WI38 (cell line): ENCODE measurements at regions not wholly inside any gene's neighbourhood (a gene's known extent, or its start where the extent isn't known, plus 50 kb on each side); places are given as distances from the start of the nearest gene placed in this dataset.

Experiments used
- H3K4me3 ChIP-seq: 2 replicates; pipeline ENCODE4 v1.5.1; 2011; ENCODE audit warnings: low read depth, mild to moderate bottlenecking, control low read depth, low read length
- TF ChIP-seq, protein P1 (sequence below): IDR thresholded peaks from 2 replicates; pipeline ENCODE4 v1.5.1; 2012; ENCODE audit warnings: low read depth, mild to moderate bottlenecking, control low read depth, low read length

DNA sequence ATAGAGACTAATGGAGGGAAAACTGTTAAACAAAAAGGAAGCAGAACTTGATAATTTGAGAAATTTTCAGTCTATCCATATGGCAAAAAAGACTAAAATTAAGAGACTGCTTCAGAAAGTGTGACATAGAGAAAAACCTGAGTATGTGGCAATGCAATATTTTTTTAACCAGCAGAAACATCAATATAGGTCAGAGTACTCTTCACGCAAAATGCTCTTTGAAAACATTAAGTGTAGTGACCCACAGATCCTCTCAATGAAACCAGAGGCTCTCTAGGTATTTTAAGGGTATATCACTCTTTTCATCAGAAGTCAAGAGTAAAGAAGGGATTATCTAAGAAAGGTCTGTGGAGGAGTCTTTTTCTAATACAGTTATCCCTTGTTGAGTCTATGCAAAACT lies 1394.8 kb downstream of the DSC3 start:
- TF ChIP-seq, protein P1, sequence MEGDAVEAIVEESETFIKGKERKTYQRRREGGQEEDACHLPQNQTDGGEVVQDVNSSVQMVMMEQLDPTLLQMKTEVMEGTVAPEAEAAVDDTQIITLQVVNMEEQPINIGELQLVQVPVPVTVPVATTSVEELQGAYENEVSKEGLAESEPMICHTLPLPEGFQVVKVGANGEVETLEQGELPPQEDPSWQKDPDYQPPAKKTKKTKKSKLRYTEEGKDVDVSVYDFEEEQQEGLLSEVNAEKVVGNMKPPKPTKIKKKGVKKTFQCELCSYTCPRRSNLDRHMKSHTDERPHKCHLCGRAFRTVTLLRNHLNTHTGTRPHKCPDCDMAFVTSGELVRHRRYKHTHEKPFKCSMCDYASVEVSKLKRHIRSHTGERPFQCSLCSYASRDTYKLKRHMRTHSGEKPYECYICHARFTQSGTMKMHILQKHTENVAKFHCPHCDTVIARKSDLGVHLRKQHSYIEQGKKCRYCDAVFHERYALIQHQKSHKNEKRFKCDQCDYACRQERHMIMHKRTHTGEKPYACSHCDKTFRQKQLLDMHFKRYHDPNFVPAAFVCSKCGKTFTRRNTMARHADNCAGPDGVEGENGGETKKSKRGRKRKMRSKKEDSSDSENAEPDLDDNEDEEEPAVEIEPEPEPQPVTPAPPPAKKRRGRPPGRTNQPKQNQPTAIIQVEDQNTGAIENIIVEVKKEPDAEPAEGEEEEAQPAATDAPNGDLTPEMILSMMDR: no peak
- no peak overlapping the region for H3K4me3 ChIP-seq

DNA sequence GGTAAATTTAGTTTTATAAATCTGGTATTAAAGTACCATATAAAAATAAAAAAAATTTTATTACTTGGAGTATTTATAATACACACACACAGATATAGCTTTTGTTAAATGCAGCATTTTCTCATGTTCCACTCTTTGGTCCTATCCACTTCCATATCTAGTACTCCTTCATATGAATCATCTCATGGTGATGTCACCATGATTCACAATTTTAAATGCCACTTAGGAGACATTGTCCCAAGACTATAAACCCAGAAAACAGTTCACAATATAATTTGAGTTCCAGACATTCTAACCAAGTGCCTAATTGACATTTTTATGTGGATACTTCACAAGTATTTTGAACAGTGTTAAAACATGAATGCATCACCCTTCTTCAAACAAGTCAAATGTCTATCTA lies 1398.3 kb downstream of the DSC3 start:
- TF ChIP-seq, protein P1: no peak
- H3K4me3 ChIP-seq: no peak overlapping the region

DNA sequence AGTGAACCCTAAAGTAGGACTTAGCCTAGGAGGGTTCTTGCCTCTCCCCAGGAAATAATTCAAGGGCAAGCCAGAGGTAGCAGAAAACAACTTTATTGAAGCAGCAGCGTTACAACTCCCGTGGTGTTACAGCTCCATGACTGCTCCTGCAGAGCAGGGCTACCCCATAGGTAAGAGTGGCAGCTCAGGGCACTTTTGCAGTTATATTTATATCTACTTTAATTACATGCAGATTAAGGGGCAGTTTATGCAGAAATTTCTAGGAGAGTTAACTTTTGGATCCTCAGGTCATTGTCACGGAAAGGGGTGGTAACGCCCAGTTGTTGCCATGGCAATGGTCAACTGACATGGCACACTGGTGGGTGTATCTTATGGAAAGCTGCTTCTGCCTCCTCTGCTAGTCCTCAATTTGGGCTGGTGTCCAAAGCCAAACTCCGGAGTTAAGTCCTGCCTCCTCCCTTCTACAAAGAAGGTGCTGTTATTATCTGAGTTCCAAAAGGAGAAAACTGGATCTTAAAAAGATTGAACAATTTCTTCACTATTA lies 1413.0 kb downstream of the DSC3 start:
- TF ChIP-seq, protein P1: no peak
- H3K4me3 ChIP-seq: no peak overlapping the region

DNA sequence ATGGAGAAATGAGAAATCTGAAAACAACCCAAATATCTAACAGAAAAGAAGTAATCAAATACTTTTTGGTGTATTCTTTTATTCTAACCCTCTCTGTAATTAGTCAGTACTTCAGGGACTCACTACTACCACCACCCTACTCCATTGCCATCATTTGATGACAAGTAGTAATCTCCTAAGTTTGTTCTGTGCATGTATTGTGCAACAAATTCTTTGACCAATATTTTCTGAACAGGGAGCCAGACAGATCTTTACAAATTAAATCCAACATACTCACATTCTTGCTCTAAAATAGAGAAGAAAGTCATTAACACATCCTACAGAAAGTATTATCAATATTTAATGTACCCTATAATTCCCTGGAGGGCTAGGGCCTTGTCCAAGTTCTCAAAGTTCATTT lies 1416.4 kb downstream of the DSC3 start:
- H3K4me3 ChIP-seq: no peak overlapping the region
- TF ChIP-seq, protein P1: no peak

DNA sequence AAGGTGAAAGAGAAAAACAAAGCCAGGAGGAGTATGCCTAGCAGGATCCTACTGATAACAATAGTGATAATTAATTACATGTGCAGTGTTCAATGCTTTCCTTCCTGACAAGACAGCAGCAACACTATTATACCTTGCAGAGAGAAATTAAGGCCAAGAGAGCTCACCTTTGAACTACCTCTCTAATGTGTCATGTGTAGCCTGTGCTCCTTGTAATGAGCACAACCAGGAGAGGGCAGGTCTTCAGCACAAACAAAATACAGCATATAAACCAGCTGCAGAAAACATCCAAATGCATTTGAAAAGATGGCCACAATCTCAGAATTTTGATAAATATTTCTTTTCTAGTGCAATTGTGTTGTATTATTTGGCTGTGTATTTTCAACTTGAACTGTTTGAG lies 1425.7 kb downstream of the DSC3 start:
- no peak overlapping the region for H3K4me3 ChIP-seq
- TF ChIP-seq, protein P1: no peak

DNA sequence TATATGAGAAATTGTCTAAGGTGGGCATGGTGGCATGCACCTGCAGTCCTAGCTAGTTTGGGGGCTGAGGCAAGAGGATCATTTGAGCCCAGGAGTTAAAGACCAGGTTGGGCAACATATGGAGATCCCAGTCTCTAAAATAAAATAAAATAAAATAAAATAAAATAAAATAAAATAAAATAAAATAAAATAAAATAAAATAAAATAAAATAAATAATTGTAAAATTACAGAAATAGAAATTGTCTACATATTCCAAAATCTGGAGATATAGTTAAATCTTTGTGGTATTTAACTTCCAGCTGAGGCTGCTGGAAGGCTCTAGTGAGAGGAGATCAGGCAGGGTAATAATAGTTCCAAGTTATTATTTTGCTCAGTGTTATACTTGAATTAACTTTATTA lies 1432.1 kb upstream of the CDH2 start:
- TF ChIP-seq, protein P1: no peak
- H3K4me3 ChIP-seq: no peak overlapping the region

DNA sequence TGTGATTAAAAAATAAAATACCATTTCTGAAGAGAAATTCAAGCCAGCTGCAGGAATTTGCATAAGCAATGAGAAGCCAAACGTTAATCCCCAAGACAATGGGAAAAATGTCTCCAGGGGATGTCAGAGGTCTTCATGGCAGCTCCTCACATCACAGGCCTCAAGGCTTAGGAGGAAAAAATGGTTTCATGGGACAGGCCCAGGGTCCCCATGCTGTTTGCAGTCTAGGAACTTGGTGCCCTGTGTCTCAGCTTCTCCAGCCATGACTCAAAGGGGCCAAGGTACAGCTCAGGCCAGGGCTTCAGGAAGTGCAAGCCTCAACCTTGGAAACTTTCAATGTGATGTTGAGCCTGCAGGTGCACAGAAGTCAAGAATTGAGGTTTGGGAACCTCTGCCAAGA lies 1428.4 kb upstream of the CDH2 start:
- TF ChIP-seq, protein P1: no peak
- H3K4me3 ChIP-seq: no peak overlapping the region
